ENCODE measurements at regions not wholly inside any gene's neighbourhood (a gene's known extent, or its start where the extent isn't known, plus 50 kb on each side); places are given as distances from the start of the nearest gene placed in this dataset.

- Histone ChIP-seq H3K4me2 (ENCODE audit: low read length) (no peak overlapping the region), H3K4me3 (ENCODE audit: low read length) (no peak overlapping the region), H3K36me3 (ENCODE audit: control insufficient read depth, low read length) (no peaks in the 10 kb centered on the region), H3K27ac (ENCODE audit: low read depth, low read length) (no peak overlapping the region), H3K27me3 (ENCODE audit: control insufficient read depth, low read length) (no peaks in the 10 kb centered on the region), H3K79me2 (ENCODE audit: control insufficient read depth, low read length) (peaks cover 34% of the 10 kb centered on the region), H4K20me1 (ENCODE audit: control insufficient read depth, insufficient read depth, low read depth, low read length) (no peaks in the 10 kb centered on the region), H3K9me2 (replicated peaks; ENCODE audit: control insufficient read depth, low read length) (no peaks in the 10 kb centered on the region), H3F3A (ENCODE audit: control insufficient read depth, insufficient read depth) (no peaks in the 10 kb centered on the region), H3K4me1 (ENCODE audit: control insufficient read depth, low read length) (peaks cover 19% of the 10 kb centered on the region), H3K9me3 (ENCODE audit: control insufficient read depth, insufficient read depth, low read length) (no peaks in the 10 kb centered on the region)
- TF ChIP-seq EZH2phosphoT487 (IDR thresholded peaks at IDR 0.05; ENCODE audit: borderline replicate concordance, low read length) (no peak), CTCF (IDR thresholded peaks at IDR 0.05; ENCODE audit: low read depth, low read length, poor library complexity, severe bottlenecking) (no peak)
Measured at GRCh38 chr6:56755040-56755439, 112.4 kb upstream of the DST start.

GRCh38 chr6:56753811-56754210, 111.1 kb upstream of the DST start:
- no peaks in the 10 kb centered on the region for H3K27me3 ChIP-seq (ENCODE audit: control insufficient read depth, low read length)
- no peak for TF ChIP-seq CTCF (IDR thresholded peaks at IDR 0.05; ENCODE audit: low read depth, low read length, poor library complexity, severe bottlenecking)
- H3K4me2 ChIP-seq (ENCODE audit: low read length), result no peak overlapping the region
- H3K79me2 ChIP-seq (ENCODE audit: control insufficient read depth, low read length), result peaks cover 33% of the 10 kb centered on the region
- no peaks in the 10 kb centered on the region for H3K36me3 ChIP-seq (ENCODE audit: control insufficient read depth, low read length)
- no peaks in the 10 kb centered on the region for H3K9me2 ChIP-seq (replicated peaks; ENCODE audit: control insufficient read depth, low read length)
- no peaks in the 10 kb centered on the region for H3F3A ChIP-seq (ENCODE audit: control insufficient read depth, insufficient read depth)
- H4K20me1 ChIP-seq (ENCODE audit: control insufficient read depth, insufficient read depth, low read depth, low read length), result no peaks in the 10 kb centered on the region
- H3K4me3 ChIP-seq (ENCODE audit: low read length), result no peak overlapping the region
- H3K4me1 ChIP-seq (ENCODE audit: control insufficient read depth, low read length), result peaks cover 9% of the 10 kb centered on the region
- no peaks in the 10 kb centered on the region for H3K9me3 ChIP-seq (ENCODE audit: control insufficient read depth, insufficient read depth, low read length)
- H3K27ac ChIP-seq (ENCODE audit: low read depth, low read length), result no peak overlapping the region

- H3K27ac ChIP-seq (ENCODE audit: low read depth, low read length), result no peak overlapping the region
- no peaks in the 10 kb centered on the region for H3K9me3 ChIP-seq (ENCODE audit: control insufficient read depth, insufficient read depth, low read length)
- H3K4me2 ChIP-seq (ENCODE audit: low read length), result no peak overlapping the region
- TF ChIP-seq CTCF (IDR thresholded peaks at IDR 0.05; ENCODE audit: low read depth, low read length, poor library complexity, severe bottlenecking), result no peak
- TF ChIP-seq EZH2phosphoT487 (IDR thresholded peaks at IDR 0.05; ENCODE audit: borderline replicate concordance, low read length), result no peak
- no peaks in the 10 kb centered on the region for H3K9me2 ChIP-seq (replicated peaks; ENCODE audit: control insufficient read depth, low read length)
- no peak overlapping the region for H3K4me3 ChIP-seq (ENCODE audit: low read length)
- no peaks in the 10 kb centered on the region for H3F3A ChIP-seq (ENCODE audit: control insufficient read depth, insufficient read depth)
- H3K4me1 ChIP-seq (ENCODE audit: control insufficient read depth, low read length), result no peaks in the 10 kb centered on the region
- H3K36me3 ChIP-seq (ENCODE audit: control insufficient read depth, low read length), result no peaks in the 10 kb centered on the region
- peaks cover 23% of the 10 kb centered on the region for H3K79me2 ChIP-seq (ENCODE audit: control insufficient read depth, low read length)
- H3K27me3 ChIP-seq (ENCODE audit: control insufficient read depth, low read length), result no peaks in the 10 kb centered on the region
- H4K20me1 ChIP-seq (ENCODE audit: control insufficient read depth, insufficient read depth, low read depth, low read length), result no peaks in the 10 kb centered on the region
Measured at GRCh38 chr6:56752534-56752933, 109.8 kb upstream of the DST start.

- H3K27me3 ChIP-seq (ENCODE audit: control insufficient read depth, low read length), result no peaks in the 10 kb centered on the region
- no peaks in the 10 kb centered on the region for H3K9me3 ChIP-seq (ENCODE audit: control insufficient read depth, insufficient read depth, low read length)
- H3K36me3 ChIP-seq (ENCODE audit: control insufficient read depth, low read length), result no peaks in the 10 kb centered on the region
- H4K20me1 ChIP-seq (ENCODE audit: control insufficient read depth, insufficient read depth, low read depth, low read length), result no peaks in the 10 kb centered on the region
- no peaks in the 10 kb centered on the region for H3F3A ChIP-seq (ENCODE audit: control insufficient read depth, insufficient read depth)
- no peak overlapping the region for H3K4me3 ChIP-seq (ENCODE audit: low read length)
- H3K9me2 ChIP-seq (replicated peaks; ENCODE audit: control insufficient read depth, low read length), result no peaks in the 10 kb centered on the region
- no peak overlapping the region for H3K27ac ChIP-seq (ENCODE audit: low read depth, low read length)
- peaks cover 18% of the 10 kb centered on the region for H3K79me2 ChIP-seq (ENCODE audit: control insufficient read depth, low read length)
- no peak overlapping the region for H3K4me2 ChIP-seq (ENCODE audit: low read length)
- no peaks in the 10 kb centered on the region for H3K4me1 ChIP-seq (ENCODE audit: control insufficient read depth, low read length)
- no peak for TF ChIP-seq EZH2phosphoT487 (IDR thresholded peaks at IDR 0.05; ENCODE audit: borderline replicate concordance, low read length)
- no peak for TF ChIP-seq CTCF (IDR thresholded peaks at IDR 0.05; ENCODE audit: low read depth, low read length, poor library complexity, severe bottlenecking)
Measured at GRCh38 chr6:56752009-56752408, 109.3 kb upstream of the DST start.

Data from DOHH2 (cell line).